GM19438 (cell line): ENCODE measurements at regions not wholly inside any gene's neighbourhood (a gene's known extent, or its start where the extent isn't known, plus 50 kb on each side); places are given as distances from the start of the nearest gene placed in this dataset.

Source experiments
- ATAC-seq: cut with Tn5 transposase; IDR thresholded peaks from one replicate; pipeline ENCODE4 v1.9.1; 2021; ENCODE audit warnings: low read depth; ENCODE audit not compliant: unreplicated experiment

DNA sequence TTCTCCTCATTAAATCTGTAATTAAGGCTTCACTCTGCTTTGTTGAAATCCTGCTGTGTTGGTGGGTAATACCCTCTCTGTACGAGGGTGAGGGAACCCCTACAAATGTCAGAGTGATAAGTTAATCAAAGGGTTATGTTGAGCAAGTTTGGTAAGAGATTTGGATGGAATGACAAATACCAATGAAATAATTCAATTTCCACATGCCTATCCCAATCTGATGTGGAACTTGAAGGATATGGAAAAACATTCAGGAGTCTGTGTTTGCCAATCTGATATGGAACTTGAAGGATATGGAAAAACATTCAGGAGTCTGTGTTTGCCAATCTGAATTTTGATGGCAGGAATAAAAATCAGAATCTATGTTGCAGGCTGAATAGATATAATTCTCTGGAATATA lies 910.2 kb downstream of the TUSC7 start:
- ATAC-seq: no peak

DNA sequence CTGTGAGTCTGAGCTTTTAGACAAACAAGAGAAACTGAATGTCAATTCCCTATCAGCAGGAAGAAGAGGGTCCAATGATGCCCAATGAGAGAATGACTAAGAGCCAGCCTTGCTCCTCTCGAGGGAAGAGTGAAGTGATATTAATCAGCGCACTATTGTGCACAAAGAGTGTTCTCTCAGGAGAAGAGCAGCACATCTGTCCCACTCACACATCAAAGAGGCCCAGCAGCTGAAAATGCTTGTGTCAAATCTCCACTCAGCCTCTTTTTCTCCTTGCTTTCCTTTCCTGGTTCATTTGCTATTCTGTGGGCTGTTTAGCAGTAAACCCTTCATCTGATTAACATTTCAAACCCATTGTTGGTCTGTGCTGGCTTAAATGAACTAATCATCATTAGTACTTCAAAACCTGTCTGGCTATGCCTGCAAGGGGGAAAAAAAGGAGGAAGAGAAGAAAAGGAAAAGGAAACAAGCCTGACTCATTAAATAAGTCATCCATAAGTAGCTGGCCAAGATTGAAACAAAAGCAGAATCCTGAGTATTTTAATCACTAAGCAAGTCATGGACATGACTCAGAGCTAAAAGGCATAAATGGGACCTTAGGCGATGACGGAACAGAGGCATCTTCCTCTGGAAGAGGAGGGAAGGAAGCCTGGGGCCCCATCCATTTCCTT lies 912.7 kb downstream of the TUSC7 start:
- no peak for ATAC-seq

DNA sequence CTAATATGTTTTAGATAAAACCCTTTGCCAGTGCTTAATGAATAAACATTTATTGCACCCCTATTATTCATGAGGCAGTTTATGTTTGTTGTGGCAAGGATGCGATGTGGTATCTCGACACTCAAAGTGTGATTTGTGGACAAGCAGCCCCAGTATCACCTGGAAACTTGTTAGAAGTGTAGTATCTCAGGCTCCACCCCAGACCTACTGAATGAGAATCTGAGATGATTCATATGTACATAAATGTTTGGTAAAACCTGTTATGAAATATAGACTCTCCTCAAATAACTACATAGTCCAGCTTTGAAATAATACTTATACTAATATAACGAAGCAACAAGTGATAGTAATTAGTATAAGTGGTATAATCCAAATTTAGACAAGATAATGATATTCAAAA lies 914.8 kb downstream of the TUSC7 start:
- no peak for ATAC-seq

DNA sequence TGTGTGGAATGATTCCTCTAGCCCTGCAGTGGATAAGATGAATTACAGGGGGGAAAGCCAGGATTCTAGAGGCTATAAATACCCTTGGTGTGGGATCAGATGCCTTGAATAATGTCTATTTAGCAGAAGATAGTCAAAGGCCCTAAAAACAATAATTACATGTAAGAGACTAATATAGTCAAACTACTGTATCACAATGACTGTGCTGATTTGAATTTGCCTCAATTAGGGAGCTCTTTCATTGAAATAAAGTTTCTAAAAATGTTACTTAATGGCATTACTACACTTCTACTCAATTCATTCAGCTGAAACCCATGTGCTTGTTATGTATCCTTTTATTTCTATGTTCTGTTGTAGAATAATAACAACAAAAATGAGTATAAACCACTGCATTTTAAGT lies 915.6 kb downstream of the TUSC7 start:
- no peak for ATAC-seq

DNA sequence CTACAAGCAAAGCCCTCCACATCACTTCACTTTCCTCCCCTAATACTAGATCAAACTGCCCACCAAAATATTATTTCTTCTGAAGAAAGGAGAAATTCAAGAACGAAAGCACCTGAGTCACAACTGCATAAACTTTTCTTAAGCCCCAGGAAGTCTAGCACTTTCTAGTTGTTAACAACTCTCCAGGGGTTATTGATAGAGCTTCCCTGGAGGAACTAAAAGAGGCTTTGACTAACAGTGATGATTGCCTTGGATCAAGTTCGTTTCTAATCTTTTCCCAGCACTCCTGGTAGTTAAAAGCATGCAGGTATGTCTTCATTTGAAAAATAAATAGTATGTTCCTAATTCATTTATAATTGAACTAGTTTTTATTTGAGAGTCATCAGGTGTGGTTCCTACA lies 917.0 kb downstream of the TUSC7 start:
- ATAC-seq: no peak

GRCh38 chr3:117628823-117629291 lies 919.3 kb downstream of the TUSC7 start:
- ATAC-seq: no peak

GRCh38 chr3:117629505-117629904 lies 919.9 kb downstream of the TUSC7 start:
- no peak for ATAC-seq

- ATAC-seq: peak; percentile 70
Observed at GRCh38 chr3:117630469-117630868, 920.9 kb downstream of the TUSC7 start.

DNA sequence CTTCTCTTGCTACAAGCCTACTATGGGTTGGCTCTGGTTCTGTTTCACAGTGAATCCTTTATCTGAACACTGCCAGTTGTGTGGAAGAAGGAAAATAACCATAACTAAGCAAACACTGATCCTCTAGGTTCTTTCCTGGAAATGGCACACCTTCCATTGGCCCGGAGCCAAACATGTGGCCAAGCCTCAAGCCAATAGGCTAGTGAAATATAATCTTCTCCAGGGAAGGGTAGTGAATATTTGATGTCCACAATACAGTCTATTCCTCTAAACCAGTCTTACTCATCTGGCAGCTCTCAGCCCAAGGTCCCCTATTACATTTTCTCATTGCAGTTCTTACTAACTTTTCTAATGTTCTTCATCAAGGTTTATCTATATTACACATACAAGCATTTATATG lies 921.3 kb downstream of the TUSC7 start:
- ATAC-seq: no peak

GRCh38 chr3:117631781-117632180 lies 922.2 kb downstream of the TUSC7 start:
- no peak for ATAC-seq

GRCh38 chr3:117632191-117632590 lies 922.6 kb downstream of the TUSC7 start:
- ATAC-seq: no peak

GRCh38 chr3:117633207-117633606 lies 923.6 kb downstream of the TUSC7 start:
- no peak for ATAC-seq

DNA sequence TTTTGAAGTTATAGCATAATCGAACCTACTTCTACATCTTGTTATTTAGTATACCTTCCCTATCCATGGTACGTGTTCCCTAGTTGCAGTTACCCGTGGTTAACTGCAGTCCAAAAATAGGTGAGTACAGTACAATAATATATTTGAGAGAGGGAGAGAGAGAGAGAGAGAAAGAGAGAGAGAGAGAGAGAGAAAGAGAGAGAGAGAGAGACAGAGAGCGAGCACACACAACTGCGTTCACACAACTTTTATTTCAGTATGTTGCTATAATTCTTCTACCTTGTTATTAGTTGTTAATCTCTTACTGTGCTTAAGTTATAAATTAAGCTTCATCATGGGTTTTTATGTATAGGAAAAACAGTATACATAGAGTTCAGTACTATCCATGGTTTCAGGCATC lies 928.1 kb downstream of the TUSC7 start:
- no peak for ATAC-seq

GRCh38 chr3:117644203-117644602 lies 934.6 kb downstream of the TUSC7 start:
- no peak for ATAC-seq

DNA sequence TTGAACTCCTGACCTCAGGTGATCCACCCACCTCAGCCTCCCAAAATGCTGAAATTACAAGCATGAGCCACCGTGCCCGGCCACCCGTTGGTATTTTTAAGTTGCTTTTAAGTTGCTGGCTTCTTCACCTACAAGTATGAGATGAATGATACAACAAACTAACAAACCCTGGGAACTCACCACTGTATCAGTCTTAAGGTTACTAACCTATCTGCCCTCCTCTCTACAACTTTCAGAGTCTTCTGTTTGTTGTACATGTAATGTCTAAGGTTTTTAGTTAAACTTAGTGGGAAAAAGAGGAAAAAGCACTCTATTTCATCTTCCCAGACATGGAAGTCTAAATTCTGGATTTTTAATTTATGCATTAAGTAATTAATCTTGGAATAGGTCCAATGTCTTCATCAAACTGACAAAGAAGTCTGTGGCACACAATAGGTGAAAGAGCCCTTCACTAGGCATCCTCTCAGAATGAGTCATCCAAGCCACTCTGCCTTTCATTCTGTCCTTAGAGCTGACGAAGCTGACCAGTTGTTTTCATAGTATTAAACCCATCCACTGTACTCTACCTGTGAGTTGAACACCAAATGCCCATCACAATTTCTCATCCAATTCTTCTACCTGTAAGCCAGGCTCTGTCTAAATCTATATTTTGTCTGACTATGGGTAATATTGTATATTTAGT lies 936.1 kb downstream of the TUSC7 start:
- peak; percentile 95 for ATAC-seq

DNA sequence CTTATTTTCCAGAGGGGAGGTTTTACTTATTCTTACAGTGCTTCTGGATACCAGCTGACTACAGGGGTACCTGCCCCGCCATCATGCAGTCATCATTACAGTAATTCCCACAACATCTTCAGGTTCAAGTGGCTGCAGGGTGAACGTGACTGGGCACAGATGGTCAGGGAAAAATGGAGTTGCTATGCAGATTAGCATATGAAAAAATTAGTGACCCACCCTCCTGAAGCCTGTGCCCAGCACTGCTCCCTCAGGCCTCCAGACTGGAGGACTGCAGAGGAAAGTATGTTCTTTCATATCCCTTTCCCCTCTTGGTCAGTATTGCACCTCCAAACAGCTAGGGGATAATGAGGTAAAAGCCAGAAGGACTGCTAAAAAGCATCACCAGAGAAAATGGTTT lies 937.9 kb downstream of the TUSC7 start:
- ATAC-seq: no peak

- ATAC-seq: no peak
Observed at GRCh38 chr3:117651246-117651645, 941.7 kb downstream of the TUSC7 start.

GRCh38 chr3:117656391-117656790 lies 946.8 kb downstream of the TUSC7 start:
- no peak for ATAC-seq

DNA sequence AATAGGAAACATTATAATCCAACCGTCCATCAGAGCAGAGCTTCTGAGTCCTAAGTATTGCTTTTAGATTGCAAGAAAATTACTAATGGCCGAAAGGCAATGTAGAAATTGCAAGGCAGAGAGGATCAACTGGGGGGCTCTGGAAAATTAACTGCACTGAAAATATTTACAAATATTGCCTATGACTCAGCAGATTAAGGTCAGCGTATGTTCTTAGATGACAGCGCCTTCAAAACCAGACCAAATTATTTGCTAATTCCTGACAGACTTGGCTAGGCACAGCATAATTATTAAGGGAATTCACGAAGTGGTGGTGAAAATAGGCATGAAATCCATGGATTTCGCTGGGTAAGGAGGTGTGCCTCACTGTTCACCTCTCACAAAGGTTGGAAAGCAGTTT lies 947.7 kb downstream of the TUSC7 start:
- ATAC-seq: no peak

DNA sequence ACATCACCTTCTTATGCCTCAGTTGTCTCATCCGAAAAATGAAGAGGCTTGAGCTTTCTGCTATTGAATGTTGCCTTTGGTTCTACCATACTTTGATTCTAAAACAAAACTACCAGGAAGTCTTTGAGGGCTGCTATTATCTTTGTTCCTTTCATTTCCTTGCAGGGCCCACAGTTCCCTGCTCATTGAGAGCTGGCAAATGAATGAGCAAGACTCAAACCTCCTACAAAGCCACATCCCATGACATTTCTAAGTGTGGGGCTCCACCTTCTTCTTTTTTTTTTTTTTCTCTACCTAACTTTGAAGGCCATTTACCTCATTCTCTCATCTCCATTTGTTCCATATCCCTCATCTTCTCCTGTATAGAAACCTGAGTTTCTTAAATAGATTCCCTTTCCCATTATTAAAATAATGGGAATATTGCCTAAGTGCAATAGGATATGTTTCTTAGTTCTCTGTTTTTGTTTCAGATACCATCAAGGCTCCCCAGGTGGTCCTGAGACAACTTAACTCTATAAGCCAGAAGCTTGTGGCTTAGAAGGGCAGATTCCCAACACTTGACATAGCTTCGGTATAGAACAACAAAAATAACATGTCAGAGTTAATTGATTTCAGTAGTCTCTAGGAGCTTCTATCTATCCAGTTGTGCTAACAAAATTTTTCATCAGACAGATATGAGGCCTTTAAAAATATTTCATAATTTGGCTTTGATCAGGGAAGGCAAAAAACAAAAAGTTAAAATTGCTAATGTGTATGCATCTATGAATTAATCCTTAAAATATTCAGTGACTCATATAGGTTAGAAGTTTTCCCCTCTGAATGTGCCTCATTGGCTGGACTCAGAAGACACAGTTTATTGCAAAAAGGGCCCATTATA lies 951.6 kb downstream of the TUSC7 start:
- no peak for ATAC-seq

DNA sequence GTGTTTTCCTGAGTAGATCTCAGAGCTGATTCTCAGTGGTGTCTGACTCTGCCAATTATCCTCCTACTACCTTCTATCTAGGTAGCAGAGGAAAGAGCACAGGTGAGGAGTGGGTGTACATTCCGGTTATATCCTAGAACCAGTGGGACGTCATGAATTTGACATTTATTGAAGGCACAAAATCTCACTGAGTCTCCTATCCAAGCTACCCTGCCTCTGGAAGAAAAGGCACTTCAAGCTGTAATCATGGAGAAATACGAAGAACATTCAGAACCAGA lies 952.2 kb downstream of the TUSC7 start:
- no peak for ATAC-seq

GRCh38 chr3:117665296-117665695 lies 955.7 kb downstream of the TUSC7 start:
- ATAC-seq: no peak
